ENCODE measurements at regions not wholly inside any gene's neighbourhood (a gene's known extent, or its start where the extent isn't known, plus 50 kb on each side); places are given as distances from the start of the nearest gene placed in this dataset.

DNA sequence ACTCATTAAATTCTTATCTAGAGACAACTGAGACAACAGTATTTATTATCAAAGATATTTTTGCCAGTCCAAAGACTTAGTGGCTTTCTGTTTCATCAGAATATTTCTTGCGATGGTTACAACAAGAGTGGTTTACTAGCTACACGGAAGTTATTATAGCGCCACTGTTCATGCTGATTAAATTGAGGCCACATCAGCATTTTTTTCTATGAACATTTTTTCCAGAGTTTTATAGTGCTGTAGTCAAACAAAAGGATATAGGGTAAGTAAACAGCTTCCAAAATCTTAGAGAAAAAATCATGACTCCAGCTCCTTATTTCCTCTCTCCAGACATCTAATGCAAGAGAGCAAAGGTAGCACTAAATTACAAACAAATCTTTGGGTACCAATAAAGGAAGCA is 1264.4 kb downstream of the ZPLD1 start:
- Mint-ChIP-seq H3K4me1 (no peaks in the 10 kb centered on the region), H3K36me3 (ENCODE audit: low read depth) (no peaks in the 10 kb centered on the region), H3K27me3 (ENCODE audit: low read depth) (no peaks in the 10 kb centered on the region), H3K4me3 (no peak overlapping the region), H3K9me3 (no peaks in the 10 kb centered on the region), H3K27ac (peak overlapping the region in 2 of 3 experiments; percentile 60 to 77)
- TF ChIP-seq, protein P1, sequence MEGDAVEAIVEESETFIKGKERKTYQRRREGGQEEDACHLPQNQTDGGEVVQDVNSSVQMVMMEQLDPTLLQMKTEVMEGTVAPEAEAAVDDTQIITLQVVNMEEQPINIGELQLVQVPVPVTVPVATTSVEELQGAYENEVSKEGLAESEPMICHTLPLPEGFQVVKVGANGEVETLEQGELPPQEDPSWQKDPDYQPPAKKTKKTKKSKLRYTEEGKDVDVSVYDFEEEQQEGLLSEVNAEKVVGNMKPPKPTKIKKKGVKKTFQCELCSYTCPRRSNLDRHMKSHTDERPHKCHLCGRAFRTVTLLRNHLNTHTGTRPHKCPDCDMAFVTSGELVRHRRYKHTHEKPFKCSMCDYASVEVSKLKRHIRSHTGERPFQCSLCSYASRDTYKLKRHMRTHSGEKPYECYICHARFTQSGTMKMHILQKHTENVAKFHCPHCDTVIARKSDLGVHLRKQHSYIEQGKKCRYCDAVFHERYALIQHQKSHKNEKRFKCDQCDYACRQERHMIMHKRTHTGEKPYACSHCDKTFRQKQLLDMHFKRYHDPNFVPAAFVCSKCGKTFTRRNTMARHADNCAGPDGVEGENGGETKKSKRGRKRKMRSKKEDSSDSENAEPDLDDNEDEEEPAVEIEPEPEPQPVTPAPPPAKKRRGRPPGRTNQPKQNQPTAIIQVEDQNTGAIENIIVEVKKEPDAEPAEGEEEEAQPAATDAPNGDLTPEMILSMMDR (IDR thresholded peaks at IDR 0.05; ENCODE audit: unreplicated experiment in 3 of 3), result no peak

DNA sequence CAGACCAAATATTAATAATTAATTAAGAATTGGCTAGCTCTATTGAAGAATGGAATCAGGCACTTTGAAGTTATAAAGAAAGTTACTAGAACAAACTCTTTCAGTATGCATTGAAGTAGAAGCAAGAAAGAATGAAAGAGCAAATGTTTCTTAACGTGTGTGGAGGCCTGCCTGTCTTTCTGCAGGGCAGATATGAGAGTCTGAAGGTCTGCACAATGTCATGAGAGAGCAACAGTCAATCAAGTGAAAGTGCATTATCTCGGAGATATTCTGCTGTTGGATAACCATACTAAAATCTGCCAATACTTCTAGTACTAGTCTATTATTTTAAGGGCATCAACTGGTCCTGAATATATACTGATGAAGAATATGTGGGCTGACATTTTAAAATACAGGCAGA is 1270.8 kb downstream of the ZPLD1 start:
- Mint-ChIP-seq H3K4me3 (no peak overlapping the region), H3K36me3 (ENCODE audit: low read depth) (no peaks in the 10 kb centered on the region), H3K27ac (no peak overlapping the region), H3K27me3 (ENCODE audit: low read depth) (no peaks in the 10 kb centered on the region), H3K9me3 (no peaks in the 10 kb centered on the region), H3K4me1 (no peaks in the 10 kb centered on the region)
- TF ChIP-seq, protein P1 (IDR thresholded peaks at IDR 0.05; ENCODE audit: unreplicated experiment in 3 of 3), result no peak

DNA sequence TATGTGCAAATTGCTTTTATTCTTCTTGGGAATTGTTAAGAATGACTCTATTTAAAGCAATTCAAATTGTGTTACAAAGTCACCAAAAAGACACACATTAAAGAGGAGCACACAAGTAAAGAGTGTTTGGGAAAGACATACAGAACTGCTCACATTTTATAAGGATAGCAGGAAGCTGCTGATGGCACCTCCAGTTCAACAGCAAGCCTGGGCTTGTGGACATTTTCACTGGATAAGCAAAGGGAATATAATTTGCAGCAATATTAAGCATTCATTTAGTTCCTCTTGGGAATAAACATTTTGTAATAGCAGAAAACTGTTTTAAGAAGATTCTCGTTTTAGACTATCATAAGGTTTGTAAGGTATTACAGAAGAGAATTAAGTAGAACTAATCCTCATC is 1271.9 kb downstream of the ZPLD1 start:
- Mint-ChIP-seq H3K27ac (no peak overlapping the region), H3K27me3 (ENCODE audit: low read depth) (no peaks in the 10 kb centered on the region), H3K4me1 (no peaks in the 10 kb centered on the region), H3K36me3 (ENCODE audit: low read depth) (no peaks in the 10 kb centered on the region), H3K9me3 (no peaks in the 10 kb centered on the region), H3K4me3 (no peak overlapping the region)
- TF ChIP-seq, protein P1 (IDR thresholded peaks at IDR 0.05; ENCODE audit: unreplicated experiment in 3 of 3), result no peak

DNA sequence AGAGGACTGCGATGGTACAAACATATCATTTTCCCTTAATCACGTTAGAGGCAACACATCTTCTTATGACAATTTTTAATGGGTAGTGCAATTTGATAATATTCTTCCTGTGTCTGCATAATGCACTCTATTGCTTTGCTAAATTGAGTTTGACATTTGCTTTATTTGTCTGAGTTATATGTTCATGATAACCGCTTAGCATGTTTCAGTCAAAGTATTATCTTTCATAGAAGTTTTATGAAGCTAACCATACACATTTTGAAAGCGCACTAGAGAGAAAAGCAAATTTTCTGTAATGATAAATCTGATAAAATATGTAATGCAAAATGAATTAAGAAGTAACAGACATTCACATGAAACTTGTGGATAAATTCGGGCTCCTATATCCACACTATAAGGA is 1276.9 kb downstream of the ZPLD1 start:
- H3K9me3 Mint-ChIP-seq, result no peaks in the 10 kb centered on the region
- TF ChIP-seq, protein P1 (IDR thresholded peaks at IDR 0.05; ENCODE audit: unreplicated experiment in 3 of 3), result no peak
- H3K4me3 Mint-ChIP-seq, result no peak overlapping the region

DNA sequence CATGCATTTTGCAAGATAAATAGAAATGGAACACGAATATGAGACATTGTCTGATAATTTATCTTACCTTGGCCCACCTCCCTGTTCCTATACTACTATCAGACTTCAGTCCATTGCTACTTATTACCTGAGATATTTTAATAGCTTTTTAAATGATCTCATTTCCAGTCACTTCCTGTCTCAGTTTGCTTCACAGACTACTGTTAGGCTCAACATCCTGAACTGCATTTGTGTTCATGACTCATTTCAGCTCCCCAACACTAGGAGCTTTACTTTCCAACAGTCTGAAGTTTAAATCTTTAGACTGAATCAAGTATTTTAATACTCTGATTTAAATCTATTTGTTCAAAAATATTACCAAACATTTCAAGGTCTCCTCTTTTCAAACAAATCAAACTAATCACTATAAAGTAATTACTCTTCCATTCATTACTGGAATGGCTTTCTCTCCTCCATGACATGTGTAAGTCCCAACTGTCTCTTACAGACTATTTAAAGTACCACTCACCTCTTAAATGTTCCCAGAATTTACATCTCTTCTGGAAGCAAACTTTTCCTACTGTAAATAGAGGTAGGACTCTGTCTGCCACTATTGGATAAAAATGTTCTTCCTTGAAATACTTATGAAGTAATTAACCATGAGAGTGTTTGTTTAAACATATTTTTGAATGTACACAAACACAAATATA is 1277.6 kb downstream of the ZPLD1 start:
- no peaks in the 10 kb centered on the region for H3K4me1 Mint-ChIP-seq
- TF ChIP-seq, protein P1 (IDR thresholded peaks at IDR 0.05; ENCODE audit: unreplicated experiment in 3 of 3), result no peak
- H3K9me3 Mint-ChIP-seq, result no peaks in the 10 kb centered on the region
- no peak overlapping the region for H3K27ac Mint-ChIP-seq
- H3K27me3 Mint-ChIP-seq (ENCODE audit: low read depth), result no peaks in the 10 kb centered on the region
- H3K36me3 Mint-ChIP-seq (ENCODE audit: low read depth), result no peaks in the 10 kb centered on the region
- no peak overlapping the region for H3K4me3 Mint-ChIP-seq

More for the DNA sequence above, 1276.9 kb downstream of the ZPLD1 start:
- no peaks in the 10 kb centered on the region for H3K36me3 Mint-ChIP-seq (ENCODE audit: low read depth)
- H3K4me1 Mint-ChIP-seq, result no peaks in the 10 kb centered on the region
- H3K27me3 Mint-ChIP-seq (ENCODE audit: low read depth), result no peaks in the 10 kb centered on the region
- no peak overlapping the region for H3K27ac Mint-ChIP-seq

DNA sequence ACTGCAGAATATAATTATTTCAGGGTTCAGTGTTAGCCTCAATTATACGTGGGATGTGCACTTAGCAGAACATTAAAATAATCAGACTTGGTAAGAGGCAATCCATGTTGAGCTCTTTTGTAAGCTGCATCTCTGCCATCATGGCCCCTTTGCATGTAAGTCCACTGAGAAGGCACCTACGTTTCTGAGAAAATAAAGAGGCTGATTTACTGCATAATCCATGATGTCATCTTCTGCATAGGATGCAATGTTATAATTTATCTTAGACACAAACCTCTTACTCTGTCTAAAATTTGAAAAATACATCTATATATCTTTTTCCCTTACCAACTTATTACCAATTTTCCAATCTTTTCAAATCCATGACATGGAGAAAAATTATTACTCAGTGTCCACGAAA is 1294.7 kb downstream of the ZPLD1 start:
- no peaks in the 10 kb centered on the region for H3K36me3 Mint-ChIP-seq (ENCODE audit: low read depth)
- TF ChIP-seq, protein P1 (IDR thresholded peaks at IDR 0.05; ENCODE audit: unreplicated experiment in 3 of 3), result no peak
- no peak overlapping the region for H3K27ac Mint-ChIP-seq
- H3K9me3 Mint-ChIP-seq, result no peaks in the 10 kb centered on the region
- H3K4me3 Mint-ChIP-seq, result no peak overlapping the region
- H3K27me3 Mint-ChIP-seq (ENCODE audit: low read depth), result peaks cover 3% of the 10 kb centered on the region
- no peaks in the 10 kb centered on the region for H3K4me1 Mint-ChIP-seq
